ENCODE measurements at regions not wholly inside any gene's neighbourhood (a gene's known extent, or its start where the extent isn't known, plus 50 kb on each side); places are given as distances from the start of the nearest gene placed in this dataset.

GRCh38 chr2:175567435-175568061 is 386.0 kb upstream of the ATP5MC3 start:
- Histone ChIP-seq H3K9me3 (no peaks in the 10 kb centered on the region), H3K4me1 (ENCODE audit: control insufficient read depth in 1 of 2, insufficient read depth in 1 of 2, low read depth in 1 of 2, low read length in 1 of 2) (peaks cover 0 to 3% of the 10 kb centered on the region in 2 experiments), H3K4me3 (ENCODE audit: low read depth in 1 of 2, low read length in 1 of 2) (no peak overlapping the region), H3K27me3 (no peaks in the 10 kb centered on the region), H3K36me3 (no peaks in the 10 kb centered on the region), H3K27ac (no peak overlapping the region)
- TF ChIP-seq, protein P1, sequence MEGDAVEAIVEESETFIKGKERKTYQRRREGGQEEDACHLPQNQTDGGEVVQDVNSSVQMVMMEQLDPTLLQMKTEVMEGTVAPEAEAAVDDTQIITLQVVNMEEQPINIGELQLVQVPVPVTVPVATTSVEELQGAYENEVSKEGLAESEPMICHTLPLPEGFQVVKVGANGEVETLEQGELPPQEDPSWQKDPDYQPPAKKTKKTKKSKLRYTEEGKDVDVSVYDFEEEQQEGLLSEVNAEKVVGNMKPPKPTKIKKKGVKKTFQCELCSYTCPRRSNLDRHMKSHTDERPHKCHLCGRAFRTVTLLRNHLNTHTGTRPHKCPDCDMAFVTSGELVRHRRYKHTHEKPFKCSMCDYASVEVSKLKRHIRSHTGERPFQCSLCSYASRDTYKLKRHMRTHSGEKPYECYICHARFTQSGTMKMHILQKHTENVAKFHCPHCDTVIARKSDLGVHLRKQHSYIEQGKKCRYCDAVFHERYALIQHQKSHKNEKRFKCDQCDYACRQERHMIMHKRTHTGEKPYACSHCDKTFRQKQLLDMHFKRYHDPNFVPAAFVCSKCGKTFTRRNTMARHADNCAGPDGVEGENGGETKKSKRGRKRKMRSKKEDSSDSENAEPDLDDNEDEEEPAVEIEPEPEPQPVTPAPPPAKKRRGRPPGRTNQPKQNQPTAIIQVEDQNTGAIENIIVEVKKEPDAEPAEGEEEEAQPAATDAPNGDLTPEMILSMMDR (IDR thresholded peaks at IDR 0.05) = no peak

- H3K4me1 ChIP-seq (ENCODE audit: control insufficient read depth in 1 of 2, insufficient read depth in 1 of 2, low read depth in 1 of 2, low read length in 1 of 2) = peaks cover 16 to 18% of the 10 kb centered on the region in 2 experiments
- H3K27ac ChIP-seq = no peak overlapping the region
- no peaks in the 10 kb centered on the region for H3K27me3 ChIP-seq
- no peaks in the 10 kb centered on the region for H3K9me3 ChIP-seq
- TF ChIP-seq, protein P1 (IDR thresholded peaks at IDR 0.05) = no peak
- H3K36me3 ChIP-seq = no peaks in the 10 kb centered on the region
- no peak overlapping the region for H3K4me3 ChIP-seq (ENCODE audit: low read depth in 1 of 2, low read length in 1 of 2)
Measured at GRCh38 chr2:175560521-175561169, 379.1 kb upstream of the ATP5MC3 start.

DNA sequence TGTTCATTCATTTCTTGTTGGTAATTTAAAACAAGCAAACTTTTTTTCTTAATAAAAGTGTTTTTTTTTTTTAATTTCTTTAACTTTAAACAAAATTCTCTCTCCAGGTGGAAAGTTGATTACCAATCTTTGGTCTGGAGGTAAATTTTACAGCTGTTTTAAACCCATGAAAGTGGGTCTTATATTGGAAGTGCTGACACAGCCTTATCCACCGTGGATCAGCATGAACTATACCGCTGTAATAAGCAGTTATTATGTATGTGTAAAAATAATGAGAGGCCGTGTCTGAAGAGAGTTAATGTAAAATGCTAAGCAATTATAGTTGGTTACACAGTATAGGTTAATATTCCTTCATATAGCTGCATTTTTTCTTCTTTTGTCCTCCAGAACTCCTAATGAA is 378.1 kb upstream of the ATP5MC3 start:
- Histone ChIP-seq H3K27me3 (no peaks in the 10 kb centered on the region), H3K4me1 (ENCODE audit: control insufficient read depth in 1 of 2, insufficient read depth in 1 of 2, low read depth in 1 of 2, low read length in 1 of 2) (peaks cover 16 to 18% of the 10 kb centered on the region in 2 experiments), H3K4me3 (ENCODE audit: low read depth in 1 of 2, low read length in 1 of 2) (no peak overlapping the region), H3K9me3 (no peaks in the 10 kb centered on the region), H3K36me3 (no peaks in the 10 kb centered on the region), H3K27ac (no peak overlapping the region)
- TF ChIP-seq, protein P1 (IDR thresholded peaks at IDR 0.05) = no peak

- Histone ChIP-seq H3K36me3 (no peaks in the 10 kb centered on the region), H3K9me3 (no peaks in the 10 kb centered on the region), H3K27ac (peak overlapping the region; percentile 41), H3K4me1 (ENCODE audit: control insufficient read depth in 1 of 2, insufficient read depth in 1 of 2, low read depth in 1 of 2, low read length in 1 of 2) (peaks cover 26 to 27% of the 10 kb centered on the region in 2 experiments), H3K4me3 (ENCODE audit: low read depth in 1 of 2, low read length in 1 of 2) (no peak overlapping the region), H3K27me3 (no peaks in the 10 kb centered on the region)
- TF ChIP-seq, protein P1 (IDR thresholded peaks at IDR 0.05) = no peak
Measured at GRCh38 chr2:175557810-175558377, 376.4 kb upstream of the ATP5MC3 start.

DNA sequence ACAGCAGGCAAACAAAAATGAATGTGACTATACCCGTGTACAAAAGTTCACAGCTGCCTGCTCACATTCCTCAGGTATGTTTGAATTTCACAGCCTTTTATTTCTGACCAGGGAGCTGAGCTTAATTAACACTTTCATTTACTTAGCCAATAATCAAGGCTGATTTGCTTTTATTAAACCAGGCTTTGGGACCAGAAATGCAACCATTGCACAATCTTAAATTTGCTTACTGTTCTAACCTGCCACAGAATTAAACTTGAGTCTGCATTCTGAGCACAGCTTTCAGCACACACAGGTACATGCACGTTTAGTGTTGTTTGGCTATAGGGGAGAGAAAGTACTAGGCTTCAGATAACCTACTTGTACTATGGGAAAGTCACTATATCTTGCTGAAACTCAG is 372.4 kb upstream of the ATP5MC3 start:
- Histone ChIP-seq H3K4me3 (ENCODE audit: low read depth in 1 of 2, low read length in 1 of 2) (no peak overlapping the region), H3K9me3 (no peaks in the 10 kb centered on the region), H3K27me3 (no peaks in the 10 kb centered on the region), H3K27ac (no peak overlapping the region), H3K4me1 (ENCODE audit: control insufficient read depth in 1 of 2, insufficient read depth in 1 of 2, low read depth in 1 of 2, low read length in 1 of 2) (peaks cover 31 to 41% of the 10 kb centered on the region in 2 experiments), H3K36me3 (no peaks in the 10 kb centered on the region)
- TF ChIP-seq, protein P1 (IDR thresholded peaks at IDR 0.05) = no peak
